Fibroblast of villous mesenchyme (primary cell): ENCODE measurements at regions not wholly inside any gene's neighbourhood (a gene's known extent, or its start where the extent isn't known, plus 50 kb on each side); places are given as distances from the start of the nearest gene placed in this dataset.
"Not testable (repeated sequence)": the region's sequence is repeated elsewhere in the genome, so short reads cannot be mapped to it uniquely, and the experiment has no call there.

Source experiments
- DNase-seq: peaks from one replicate; pipeline ENCODE4 v3.0.0-alpha.2; 2010; ENCODE audit warnings: low read depth
- H3K4me3 ChIP-seq: 2 replicates; pipeline ENCODE4 v1.5.1; 2011; ENCODE audit warnings: low read depth, mild to moderate bottlenecking, low read length
- CTCF ChIP-seq: IDR thresholded peaks from 2 replicates; pipeline ENCODE4 v1.5.1; 2012; ENCODE audit warnings: low read depth, mild to moderate bottlenecking, low read length; ENCODE audit not compliant: insufficient read depth

DNA sequence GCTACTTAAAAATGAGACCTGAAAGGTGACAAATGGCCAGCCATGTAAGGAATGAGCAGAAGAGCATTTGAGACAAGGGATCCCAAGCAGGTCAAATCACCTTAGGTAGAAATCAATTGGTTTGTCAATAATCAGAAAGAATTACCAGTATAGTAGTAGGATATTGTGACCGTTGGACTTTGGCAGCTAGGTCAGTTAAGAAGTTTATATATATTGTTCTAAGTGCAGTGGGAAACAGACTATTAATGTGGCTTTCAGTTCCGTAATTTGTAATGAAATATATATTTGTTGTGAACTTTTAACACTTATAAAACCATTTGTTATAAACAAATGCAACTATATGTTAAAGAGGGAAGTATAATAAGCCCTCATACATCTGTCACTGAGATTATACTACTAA is 807.9 kb upstream of the SPRY2 start:
- no peak overlapping the region for H3K4me3 ChIP-seq
- DNase-seq = no peak
- no peak for TF ChIP-seq CTCF

DNA sequence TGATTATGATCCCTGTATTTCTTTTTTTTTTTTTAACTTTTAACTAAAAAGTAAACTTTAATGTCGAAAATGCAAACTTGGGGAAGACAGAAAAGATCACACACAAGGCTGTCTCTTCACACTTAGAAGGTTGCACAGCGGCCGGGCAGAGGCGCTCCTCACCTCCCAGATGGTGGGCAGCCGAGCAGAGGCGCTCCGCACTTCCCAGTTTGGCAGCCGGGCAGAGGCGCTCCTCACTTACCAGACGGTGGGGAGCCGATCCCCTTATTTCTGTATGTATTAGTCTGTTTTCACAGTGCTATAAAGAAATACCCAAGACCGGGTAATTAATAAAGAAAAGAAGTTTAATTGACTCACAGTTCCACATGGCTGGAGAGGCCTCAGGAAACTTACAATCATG is 805.6 kb upstream of the SPRY2 start:
- DNase-seq, H3K4me3 ChIP-seq: not testable (repeated sequence)

- no peak for TF ChIP-seq CTCF
- DNase-seq = no peak
Measured at GRCh38 chr13:81142306-81142999, 801.5 kb upstream of the SPRY2 start.

GRCh38 chr13:81140675-81141074 is 799.7 kb upstream of the SPRY2 start:
- TF ChIP-seq CTCF = no peak
- no peak for DNase-seq

More at GRCh38 chr13:81142306-81142999, 801.5 kb upstream of the SPRY2 start:
- H3K4me3 ChIP-seq = no peak overlapping the region

DNA sequence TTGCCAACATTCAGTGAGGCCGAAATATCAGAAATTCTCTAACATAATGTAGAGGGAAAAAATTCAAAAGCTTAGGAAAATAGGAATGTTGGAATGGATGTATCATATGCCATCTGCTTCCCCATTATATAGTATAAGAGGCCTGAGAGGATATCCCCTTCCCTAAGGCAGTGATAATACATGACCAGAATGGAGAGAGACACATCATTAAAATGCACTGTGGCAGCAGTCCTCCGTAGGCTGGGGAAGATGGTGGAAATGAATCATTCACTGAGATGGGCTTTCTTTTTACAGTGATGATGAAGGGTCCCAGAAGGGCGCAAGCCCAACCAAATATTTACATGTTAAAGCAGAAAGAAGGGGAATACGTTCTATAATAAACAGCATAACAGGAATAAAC is 799.1 kb upstream of the SPRY2 start:
- no peak for DNase-seq
- TF ChIP-seq CTCF = no peak
- no peak overlapping the region for H3K4me3 ChIP-seq

More at GRCh38 chr13:81140675-81141074, 799.7 kb upstream of the SPRY2 start:
- no peak overlapping the region for H3K4me3 ChIP-seq

DNA sequence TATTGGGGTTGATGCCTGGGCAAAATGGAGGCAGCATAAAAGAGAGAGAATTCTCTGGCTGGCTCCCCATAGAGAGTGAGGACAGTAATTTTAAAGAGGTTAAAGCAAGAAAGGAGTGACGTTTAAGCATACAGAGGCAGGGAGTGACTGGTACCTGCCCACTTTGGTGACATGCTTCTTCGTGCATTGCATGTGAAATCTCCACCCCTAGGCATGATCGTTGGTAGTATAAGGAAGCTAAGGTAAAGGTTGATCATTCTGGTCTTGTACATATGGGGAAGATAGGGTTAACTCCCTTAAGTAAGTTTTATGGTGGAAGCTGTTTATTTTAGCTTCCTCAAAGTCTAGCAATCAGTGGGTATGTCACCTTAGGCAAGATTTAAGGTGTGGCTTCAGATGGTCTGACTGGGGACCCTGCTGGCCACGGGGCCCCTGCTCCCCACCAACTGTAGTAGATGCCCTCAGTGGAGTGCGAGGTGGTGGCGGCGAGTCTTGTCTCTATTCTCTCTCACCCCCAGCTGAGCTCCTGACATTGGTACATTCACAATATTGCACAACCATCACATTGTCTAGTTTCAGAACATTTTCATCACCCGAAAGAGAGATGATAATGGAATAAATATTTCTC is 797.5 kb upstream of the SPRY2 start:
- TF ChIP-seq CTCF = no peak
- no peak for DNase-seq
- no peak overlapping the region for H3K4me3 ChIP-seq

DNA sequence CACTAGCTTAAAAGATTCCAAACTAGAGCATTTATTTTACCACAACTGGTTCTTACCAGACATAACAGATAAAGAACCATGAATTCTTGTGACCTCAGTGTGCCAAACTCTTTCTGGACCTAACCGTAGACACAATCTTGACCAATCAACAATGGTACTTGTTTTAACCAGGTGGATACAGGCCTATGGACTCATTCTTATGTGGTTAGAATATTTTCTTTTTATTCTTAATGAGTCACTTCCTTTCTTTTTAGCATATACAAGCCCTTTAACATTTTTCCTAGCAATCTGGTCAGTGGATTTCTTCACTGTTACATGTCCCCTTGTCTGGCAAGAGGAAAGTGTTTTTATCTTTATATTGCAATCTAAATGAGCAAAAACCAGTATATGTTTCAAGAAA is 792.1 kb upstream of the SPRY2 start:
- TF ChIP-seq CTCF = no peak
- no peak overlapping the region for H3K4me3 ChIP-seq
- no peak for DNase-seq
